Keratinocyte (primary cell): ENCODE measurements at regions not wholly inside any gene's neighbourhood (a gene's known extent, or its start where the extent isn't known, plus 50 kb on each side); places are given as distances from the start of the nearest gene placed in this dataset.

Source experiments
- DNase-seq: peaks from one replicate; pipeline ENCODE4 v3.0.0-alpha.2; 2011; ENCODE audit warnings: low read depth, missing footprints, low spot score
- FAIRE-seq: peaks from 2 replicates; lab custom pipeline; 2011; peaks lifted over from hg19 to GRCh38; lab: Jason Lieb, UNC
- H2AFZ ChIP-seq: 2 replicates; pipeline ENCODE4 v1.6.0; 2012; ENCODE audit warnings: low read length, control low read depth, inconsistent platforms; ENCODE audit not compliant: control insufficient read depth
- H3K27ac ChIP-seq: 2 replicates; pipeline ENCODE4 v1.5.1; 2011; ENCODE audit warnings: low read length; ENCODE audit not compliant: control insufficient read depth, insufficient read depth
- H3K27me3 ChIP-seq: 3 replicates; pipeline ENCODE4 v1.6.0; 2011; ENCODE audit warnings: low read length; ENCODE audit not compliant: control insufficient read depth, insufficient read depth; ENCODE audit errors: extremely low read depth
- H3K36me3 ChIP-seq, 2 experiments: 2 replicates in 1 of 2; 3 replicates in 1 of 2; pipeline ENCODE4 v1.5.1; 2011; ENCODE audit warnings: low read length in 2 of 2, mild to moderate bottlenecking in 1 of 2; ENCODE audit not compliant: control insufficient read depth in 2 of 2, insufficient read depth in 2 of 2; ENCODE audit errors: extremely low read depth in 1 of 2
- H3K4me1 ChIP-seq: 3 replicates; pipeline ENCODE4 v1.5.1; 2011; ENCODE audit warnings: low read length; ENCODE audit not compliant: control insufficient read depth, insufficient read depth; ENCODE audit errors: extremely low read depth
- H3K4me2 ChIP-seq: 3 replicates; pipeline ENCODE4 v1.6.0; 2011; ENCODE audit warnings: low read depth, low read length; ENCODE audit not compliant: control insufficient read depth, insufficient read depth; ENCODE audit errors: extremely low read depth
- H3K4me3 ChIP-seq, 3 experiments: fragments of 200-600 bp in 1 of 3; sonication (generic) in 1 of 3; 2 replicates in 2 of 3; 3 replicates in 1 of 3; pipeline ENCODE4 v1.5.1; 2011 to 2016; ENCODE audit warnings: low read length in 3 of 3, mild to moderate bottlenecking in 3 of 3, control low read depth in 2 of 3, inconsistent platforms in 1 of 3, low read depth in 1 of 3, mixed read lengths in 1 of 3, mixed run types in 1 of 3, moderate library complexity in 1 of 3; ENCODE audit not compliant: control insufficient read depth in 2 of 3, insufficient read depth in 2 of 3; ENCODE audit errors: extremely low read depth in 1 of 3
- H3K79me2 ChIP-seq: 2 replicates; pipeline ENCODE4 v1.6.0; 2012; ENCODE audit warnings: low read length; ENCODE audit not compliant: control insufficient read depth, insufficient read depth
- H3K9ac ChIP-seq: 3 replicates; pipeline ENCODE4 v1.6.0; 2011; ENCODE audit warnings: low read length; ENCODE audit not compliant: control insufficient read depth, insufficient read depth; ENCODE audit errors: extremely low read depth
- H3K9me1 ChIP-seq: 3 replicates; pipeline ENCODE4 v1.6.0; 2011; ENCODE audit warnings: low read length; ENCODE audit not compliant: control insufficient read depth, insufficient read depth; ENCODE audit errors: extremely low read depth
- H3K9me3 ChIP-seq: 2 replicates; pipeline ENCODE4 v1.5.1; 2012; ENCODE audit warnings: low read depth, low read length; ENCODE audit not compliant: control insufficient read depth
- H4K20me1 ChIP-seq: 3 replicates; pipeline ENCODE4 v1.6.0; 2011; ENCODE audit warnings: low read length; ENCODE audit not compliant: control insufficient read depth, insufficient read depth; ENCODE audit errors: extremely low read depth
- EZH2 ChIP-seq: IDR thresholded peaks from one replicate; pipeline ENCODE4 v1.6.1; 2012; ENCODE audit warnings: inconsistent platforms, mild to moderate bottlenecking, low read length, moderate library complexity
- dilution Hi-C: fragments of 300-500 bp; cut with MboI; formaldehyde crosslinking; loops from one replicate; pipeline ENCODE4 v1.7.0; 2020; ENCODE audit warnings: low sequenced_read_pairs; ENCODE audit not compliant: extremely low pct_ligation_motif_present
- TF ChIP-seq, protein P1 (sequence below), 3 experiments: IDR thresholded peaks in 1 of 3; conservative IDR thresholded peaks in 1 of 3; optimal IDR thresholded peaks in 1 of 3; 2 replicates in 2 of 3; 3 replicates in 1 of 3; pipeline versions ENCODE3 to v1.5.1; 2011; ENCODE audit warnings: low read length in 3 of 3, mild to moderate bottlenecking in 3 of 3, moderate library complexity in 2 of 3, control low read depth in 1 of 3, inconsistent platforms in 1 of 3; ENCODE audit not compliant: insufficient read depth in 2 of 3; ENCODE audit errors: extremely low read depth in 1 of 3

GRCh38 chr13:106210324-106210723, 325.1 kb downstream of the EFNB2 start:
- FAIRE-seq (no peak), DNase-seq (no peak)
- Histone ChIP-seq H3K9me1 (no peaks in the 10 kb centered on the region), H3K9me3 (no peaks in the 10 kb centered on the region), H3K4me2 (no peak overlapping the region), H4K20me1 (no peaks in the 10 kb centered on the region), H2AFZ (no peak overlapping the region), H3K27ac (no peak overlapping the region), H3K9ac (no peak overlapping the region), H3K4me1 (no peaks in the 10 kb centered on the region), H3K36me3 (no peaks in the 10 kb centered on the region), H3K79me2 (no peaks in the 10 kb centered on the region), H3K27me3 (no peaks in the 10 kb centered on the region), H3K4me3 (no peak overlapping the region)
- dilution Hi-C loops: no loop called here
- TF ChIP-seq EZH2: no peak
- TF ChIP-seq, protein P1, sequence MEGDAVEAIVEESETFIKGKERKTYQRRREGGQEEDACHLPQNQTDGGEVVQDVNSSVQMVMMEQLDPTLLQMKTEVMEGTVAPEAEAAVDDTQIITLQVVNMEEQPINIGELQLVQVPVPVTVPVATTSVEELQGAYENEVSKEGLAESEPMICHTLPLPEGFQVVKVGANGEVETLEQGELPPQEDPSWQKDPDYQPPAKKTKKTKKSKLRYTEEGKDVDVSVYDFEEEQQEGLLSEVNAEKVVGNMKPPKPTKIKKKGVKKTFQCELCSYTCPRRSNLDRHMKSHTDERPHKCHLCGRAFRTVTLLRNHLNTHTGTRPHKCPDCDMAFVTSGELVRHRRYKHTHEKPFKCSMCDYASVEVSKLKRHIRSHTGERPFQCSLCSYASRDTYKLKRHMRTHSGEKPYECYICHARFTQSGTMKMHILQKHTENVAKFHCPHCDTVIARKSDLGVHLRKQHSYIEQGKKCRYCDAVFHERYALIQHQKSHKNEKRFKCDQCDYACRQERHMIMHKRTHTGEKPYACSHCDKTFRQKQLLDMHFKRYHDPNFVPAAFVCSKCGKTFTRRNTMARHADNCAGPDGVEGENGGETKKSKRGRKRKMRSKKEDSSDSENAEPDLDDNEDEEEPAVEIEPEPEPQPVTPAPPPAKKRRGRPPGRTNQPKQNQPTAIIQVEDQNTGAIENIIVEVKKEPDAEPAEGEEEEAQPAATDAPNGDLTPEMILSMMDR (optimal IDR thresholded peaks at IDR 0.05 in 1 of 3, IDR thresholded peaks at IDR 0.05 in 1 of 3, conservative IDR thresholded peaks at IDR 0.05 in 1 of 3; ENCODE audit: extremely low read depth in 1 of 3, insufficient read depth in 2 of 3, low read length in 3 of 3): no peak

- TF ChIP-seq EZH2: no peak
- TF ChIP-seq, protein P1 (optimal IDR thresholded peaks at IDR 0.05 in 1 of 3, IDR thresholded peaks at IDR 0.05 in 1 of 3, conservative IDR thresholded peaks at IDR 0.05 in 1 of 3; ENCODE audit: extremely low read depth in 1 of 3, insufficient read depth in 2 of 3, low read length in 3 of 3): no peak
- H2AFZ ChIP-seq: no peak overlapping the region
- H3K9me1 ChIP-seq: no peaks in the 10 kb centered on the region
- no peak overlapping the region for H3K4me2 ChIP-seq
- dilution Hi-C loops: no loop called here
- H3K9me3 ChIP-seq: no peaks in the 10 kb centered on the region
- DNase-seq (no peak), FAIRE-seq (no peak)
- no peaks in the 10 kb centered on the region for H4K20me1 ChIP-seq
- no peak overlapping the region for H3K9ac ChIP-seq
- no peaks in the 10 kb centered on the region for H3K36me3 ChIP-seq
- no peak overlapping the region for H3K4me3 ChIP-seq
- H3K27ac ChIP-seq: no peak overlapping the region
- no peaks in the 10 kb centered on the region for H3K27me3 ChIP-seq
- no peaks in the 10 kb centered on the region for H3K79me2 ChIP-seq
- no peaks in the 10 kb centered on the region for H3K4me1 ChIP-seq
Measured at GRCh38 chr13:106205871-106206270, 329.6 kb downstream of the EFNB2 start.
